ENCODE measurements at regions not wholly inside any gene's neighbourhood (a gene's known extent, or its start where the extent isn't known, plus 50 kb on each side); places are given as distances from the start of the nearest gene placed in this dataset.
A peak's percentile ranks its signal among the peaks of the same experiment; 100 is the strongest.

DNA sequence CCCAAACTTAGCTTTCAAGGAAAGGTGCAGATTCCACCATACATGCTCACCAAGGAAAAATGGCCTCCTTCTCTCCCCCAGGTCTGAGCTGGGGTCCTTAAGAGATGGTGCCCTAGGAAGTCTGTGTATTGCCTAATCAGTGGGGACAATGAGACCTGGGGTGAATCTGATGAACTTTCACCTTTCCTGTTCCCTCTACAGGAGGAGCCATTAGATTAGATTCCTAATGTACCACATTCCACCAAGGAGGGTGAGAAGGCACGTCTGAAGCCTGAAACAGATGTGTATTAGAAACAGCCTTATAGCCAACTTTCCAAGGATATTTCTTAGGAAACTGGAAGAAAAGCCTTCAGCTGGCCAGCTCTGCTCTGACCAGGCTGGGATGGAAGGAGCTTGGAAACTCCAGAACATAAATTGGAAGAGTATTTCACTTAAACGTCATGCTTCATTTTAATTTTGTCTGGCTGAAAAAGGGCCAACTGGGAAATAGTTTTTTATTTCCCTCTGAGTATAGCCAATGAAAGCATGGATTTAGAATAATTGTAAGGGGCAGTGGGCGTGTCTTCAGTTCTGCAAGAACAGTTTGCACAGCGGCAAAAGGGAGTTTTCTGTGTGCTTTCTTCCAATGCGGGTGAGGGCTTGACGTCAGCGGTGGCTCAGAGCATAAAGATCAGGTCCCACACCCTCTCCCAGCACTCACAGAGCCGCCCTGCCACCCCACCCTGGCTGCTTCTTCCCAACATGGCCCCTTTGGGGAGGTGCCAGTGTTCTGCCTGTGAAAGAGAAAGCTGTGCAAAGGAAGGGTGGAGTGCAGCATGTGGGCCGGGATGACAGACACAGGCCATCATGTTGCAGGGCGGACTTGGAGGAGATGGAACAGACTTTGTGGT is 210.9 kb downstream of the ESM1 start:
- no peak for FAIRE-seq
- peak in 1 of 6 donors; percentile 44 for DNase-seq
- Histone ChIP-seq H3K4me3 (no peak overlapping the region), H3K4me1 (no peaks in the 10 kb centered on the region), H3K36me3 (no peaks in the 10 kb centered on the region), H3K27ac (no peak overlapping the region), H3K27me3 (no peaks in the 10 kb centered on the region), H3K9me3 (no peaks in the 10 kb centered on the region)
- TF ChIP-seq, protein P1, sequence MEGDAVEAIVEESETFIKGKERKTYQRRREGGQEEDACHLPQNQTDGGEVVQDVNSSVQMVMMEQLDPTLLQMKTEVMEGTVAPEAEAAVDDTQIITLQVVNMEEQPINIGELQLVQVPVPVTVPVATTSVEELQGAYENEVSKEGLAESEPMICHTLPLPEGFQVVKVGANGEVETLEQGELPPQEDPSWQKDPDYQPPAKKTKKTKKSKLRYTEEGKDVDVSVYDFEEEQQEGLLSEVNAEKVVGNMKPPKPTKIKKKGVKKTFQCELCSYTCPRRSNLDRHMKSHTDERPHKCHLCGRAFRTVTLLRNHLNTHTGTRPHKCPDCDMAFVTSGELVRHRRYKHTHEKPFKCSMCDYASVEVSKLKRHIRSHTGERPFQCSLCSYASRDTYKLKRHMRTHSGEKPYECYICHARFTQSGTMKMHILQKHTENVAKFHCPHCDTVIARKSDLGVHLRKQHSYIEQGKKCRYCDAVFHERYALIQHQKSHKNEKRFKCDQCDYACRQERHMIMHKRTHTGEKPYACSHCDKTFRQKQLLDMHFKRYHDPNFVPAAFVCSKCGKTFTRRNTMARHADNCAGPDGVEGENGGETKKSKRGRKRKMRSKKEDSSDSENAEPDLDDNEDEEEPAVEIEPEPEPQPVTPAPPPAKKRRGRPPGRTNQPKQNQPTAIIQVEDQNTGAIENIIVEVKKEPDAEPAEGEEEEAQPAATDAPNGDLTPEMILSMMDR (IDR thresholded peaks at IDR 0.05), result no peak
- intact Hi-C loops (cut with DNase I), result no loop called here
- peak in 2 of 4 donors; percentile 40 to 47 for ATAC-seq
- 72 to 79% methylated on average over 10 of the region's 10 CpGs for WGBS, 2 donors

DNA sequence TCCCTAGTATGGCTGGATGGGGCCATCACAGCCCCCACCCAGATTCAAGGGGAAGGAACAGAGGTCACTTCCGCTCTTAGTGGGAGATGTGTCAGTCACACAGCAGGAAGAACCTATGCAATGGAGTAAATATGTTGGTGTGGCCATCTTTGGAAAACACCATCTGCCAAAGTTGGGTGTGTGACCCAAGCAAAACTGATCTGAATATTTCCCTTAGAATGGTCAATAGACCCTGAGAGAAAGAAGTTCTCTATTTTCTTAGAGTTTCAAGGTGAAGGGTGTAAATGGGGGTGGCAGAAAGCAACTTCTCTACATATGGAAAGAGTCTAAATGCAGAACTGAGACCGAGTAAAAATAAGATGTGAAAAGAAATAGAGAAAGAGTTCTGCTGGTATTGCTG is 212.7 kb downstream of the ESM1 start:
- 83 to 90% methylated on average over 2 of the region's 2 CpGs for WGBS, 2 donors
- H3K36me3 ChIP-seq, result no peaks in the 10 kb centered on the region
- no peaks in the 10 kb centered on the region for H3K27me3 ChIP-seq
- TF ChIP-seq, protein P1 (IDR thresholded peaks at IDR 0.05), result no peak
- no peak for FAIRE-seq
- ATAC-seq, result no peak
- H3K4me3 ChIP-seq, result no peak overlapping the region
- intact Hi-C loops (cut with DNase I), result no loop called here
- DNase-seq, result no peak
- no peak overlapping the region for H3K27ac ChIP-seq
- no peaks in the 10 kb centered on the region for H3K4me1 ChIP-seq
- no peaks in the 10 kb centered on the region for H3K9me3 ChIP-seq

- intact Hi-C loops (cut with DNase I), result no loop called here
- Histone ChIP-seq H3K27me3 (no peaks in the 10 kb centered on the region), H3K4me1 (no peaks in the 10 kb centered on the region), H3K27ac (no peak overlapping the region), H3K4me3 (no peak overlapping the region), H3K36me3 (no peaks in the 10 kb centered on the region), H3K9me3 (no peaks in the 10 kb centered on the region)
- 57 to 72% methylated on average over 3 of the region's 3 CpGs for WGBS, 2 donors
- FAIRE-seq (no peak), DNase-seq (no peak), ATAC-seq (no peak)
- TF ChIP-seq, protein P1 (IDR thresholded peaks at IDR 0.05), result no peak
Observed at GRCh38 chr5:54772231-54772630, 213.2 kb downstream of the ESM1 start.

DNA sequence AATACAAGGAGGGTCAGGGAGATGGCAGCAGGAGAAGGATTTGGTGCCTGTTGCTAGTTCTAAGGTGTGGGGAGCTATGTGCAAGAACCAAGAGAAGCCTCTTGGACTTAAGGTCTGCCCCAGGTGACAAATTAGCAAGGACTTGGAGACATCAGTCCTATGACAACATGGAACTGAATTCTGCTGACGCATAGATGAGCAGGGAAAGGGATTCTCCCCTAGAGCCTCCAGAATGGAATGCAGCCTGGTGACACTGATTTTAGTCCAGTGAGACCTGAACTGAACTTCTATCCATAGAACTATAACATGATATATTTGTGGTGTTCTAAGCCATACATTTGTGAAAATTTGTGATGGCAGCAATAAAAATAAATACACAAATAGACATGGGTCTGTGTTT is 215.6 kb downstream of the ESM1 start:
- TF ChIP-seq, protein P1 (IDR thresholded peaks at IDR 0.05), result no peak
- DNase-seq (no peak), ATAC-seq (no peak), FAIRE-seq (no peak)
- no peak overlapping the region for H3K27ac ChIP-seq
- H3K4me1 ChIP-seq, result no peaks in the 10 kb centered on the region
- H3K36me3 ChIP-seq, result no peaks in the 10 kb centered on the region
- no peaks in the 10 kb centered on the region for H3K9me3 ChIP-seq
- WGBS, 2 donors, result 88 to 96% methylated on average over 1 of the region's 1 CpG
- intact Hi-C loops (cut with DNase I), result no loop called here
- no peak overlapping the region for H3K4me3 ChIP-seq
- no peaks in the 10 kb centered on the region for H3K27me3 ChIP-seq

DNA sequence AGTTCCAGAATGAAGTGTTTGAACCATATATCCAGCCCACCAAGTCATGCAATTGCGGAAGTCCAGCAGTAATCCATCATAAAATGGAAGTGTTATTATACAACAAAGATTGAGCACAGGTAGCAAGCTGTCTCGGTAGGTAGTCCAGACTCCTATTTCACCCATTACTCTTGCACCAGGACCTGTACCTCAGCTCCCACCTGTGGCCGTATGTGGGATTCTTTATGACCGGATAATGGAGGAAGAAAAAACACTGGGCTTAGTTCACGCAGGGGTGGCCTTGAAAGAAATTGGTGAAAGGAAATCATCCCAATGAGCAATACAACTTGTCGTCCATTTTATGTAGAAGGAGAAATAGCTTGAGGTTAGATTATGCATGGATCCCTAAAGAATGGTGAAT is 216.3 kb downstream of the ESM1 start:
- no peak for FAIRE-seq
- TF ChIP-seq, protein P1 (IDR thresholded peaks at IDR 0.05), result no peak
- no peaks in the 10 kb centered on the region for H3K4me1 ChIP-seq
- no peaks in the 10 kb centered on the region for H3K36me3 ChIP-seq
- DNase-seq, result no peak
- H3K27me3 ChIP-seq, result no peaks in the 10 kb centered on the region
- H3K9me3 ChIP-seq, result no peaks in the 10 kb centered on the region
- no peak overlapping the region for H3K4me3 ChIP-seq
- ATAC-seq, result peak in 3 of 4 donors; percentile 48 to 63 (median 52)
- H3K27ac ChIP-seq, result no peak overlapping the region
- WGBS, 2 donors, result 52 to 60% methylated on average over 6 of the region's 6 CpGs
- intact Hi-C loops (cut with DNase I), result no loop called here

All from pancreas (tissue), 10 donors.